Uterus (tissue), 3 donors: ENCODE measurements at regions not wholly inside any gene's neighbourhood (a gene's known extent, or its start where the extent isn't known, plus 50 kb on each side); places are given as distances from the start of the nearest gene placed in this dataset.

Source experiments
- DNase-seq, 2 donors: peaks; one replicate each; pipeline ENCODE4 v3.0.0-alpha.2; 2019 to 2020
- H3K27ac ChIP-seq, 2 donors: fragments of 200-600 bp; sonication (generic); 1 replicate in 1 of 2; 2 replicates in 1 of 2; pipeline ENCODE4 v1.5.1; 2016 to 2018
- H3K27me3 ChIP-seq, 2 donors: fragments of 200-600 bp; sonication (generic); one replicate each; pipeline ENCODE4 v1.5.1; 2018 to 2019; ENCODE audit warnings: control low read depth in 1 of 2
- H3K36me3 ChIP-seq, 2 donors: fragments of 200-600 bp; sonication (generic); one replicate each; pipeline ENCODE4 v1.5.1; 2019; ENCODE audit warnings: control low read depth in 1 of 2
- H3K4me1 ChIP-seq, 2 donors: fragments of 200-600 bp; sonication (generic); one replicate each; pipeline ENCODE4 v1.5.1; 2018 to 2019; ENCODE audit warnings: control low read depth in 1 of 2
- H3K4me3 ChIP-seq, 2 donors: fragments of 200-600 bp; sonication (generic); 1 replicate in 1 of 2; 2 replicates in 1 of 2; pipeline ENCODE4 v1.5.1; 2018 to 2019; ENCODE audit warnings: mild to moderate bottlenecking in 1 of 2
- H3K9me3 ChIP-seq, 2 donors: fragments of 200-600 bp; sonication (generic); one replicate each; pipeline ENCODE4 v1.5.1; 2019; ENCODE audit warnings: control low read depth in 1 of 2
- CTCF ChIP-seq, 4 experiments: fragments of 200-600 bp in 2 of 4; fragments of 450-650 bp in 2 of 4; sonication (generic) in 2 of 4; IDR thresholded peaks; one replicate each; pipeline ENCODE4 v1.5.1; 2016 to 2019; ENCODE audit warnings: antibody characterized with exemption in 4 of 4, mild to moderate bottlenecking in 2 of 4, moderate library complexity in 1 of 4
- POLR2A ChIP-seq, 2 donors: fragments of 450-650 bp; IDR thresholded peaks; one replicate each; pipeline ENCODE4 v1.6.1; 2016; ENCODE audit warnings: antibody characterized with exemption in 2 of 2, mild to moderate bottlenecking in 1 of 2, moderate library complexity in 1 of 2
- intact Hi-C: fragments of 100-400 bp; cut with DNase I; formaldehyde crosslinking; loops from one replicate; pipeline ENCODE4 v1.15.1; 2023; ENCODE audit warnings: low total_unique reads
- donor health status: DM: yes; HTN: yes; CAD: no.

GRCh38 chr14:53638966-53639365 lies 317.7 kb downstream of the BMP4 start:
- intact Hi-C loops = no loop called here
- H3K4me1 ChIP-seq = no peaks in the 10 kb centered on the region
- H3K27me3 ChIP-seq = no peaks in the 10 kb centered on the region
- H3K36me3 ChIP-seq = no peaks in the 10 kb centered on the region
- H3K4me3 ChIP-seq = no peak overlapping the region
- H3K9me3 ChIP-seq = no peaks in the 10 kb centered on the region
- TF ChIP-seq CTCF (IDR thresholded peaks at IDR 0.05) = no peak
- TF ChIP-seq POLR2A (IDR thresholded peaks at IDR 0.05) = no peak
- no peak overlapping the region for H3K27ac ChIP-seq
- DNase-seq = no peak

GRCh38 chr14:53634793-53635192 lies 321.8 kb downstream of the BMP4 start:
- no peak for TF ChIP-seq POLR2A (IDR thresholded peaks at IDR 0.05)
- TF ChIP-seq CTCF (IDR thresholded peaks at IDR 0.05) = no peak
- Histone ChIP-seq H3K27ac (no peak overlapping the region), H3K27me3 (no peaks in the 10 kb centered on the region), H3K4me1 (no peaks in the 10 kb centered on the region), H3K4me3 (no peak overlapping the region), H3K9me3 (no peaks in the 10 kb centered on the region), H3K36me3 (no peaks in the 10 kb centered on the region)
- no peak for DNase-seq
- intact Hi-C loops = no loop called here

GRCh38 chr14:53630336-53630735 lies 326.3 kb downstream of the BMP4 start:
- Histone ChIP-seq H3K36me3 (no peaks in the 10 kb centered on the region), H3K27ac (no peak overlapping the region), H3K27me3 (no peaks in the 10 kb centered on the region), H3K4me1 (no peaks in the 10 kb centered on the region), H3K4me3 (no peak overlapping the region), H3K9me3 (no peaks in the 10 kb centered on the region)
- intact Hi-C loops = no loop called here
- TF ChIP-seq POLR2A (IDR thresholded peaks at IDR 0.05) = no peak
- no peak for TF ChIP-seq CTCF (IDR thresholded peaks at IDR 0.05)
- DNase-seq = no peak

- intact Hi-C loops = no loop called here
- TF ChIP-seq CTCF (IDR thresholded peaks at IDR 0.05) = no peak
- TF ChIP-seq POLR2A (IDR thresholded peaks at IDR 0.05) = no peak
- Histone ChIP-seq H3K4me1 (no peaks in the 10 kb centered on the region), H3K27me3 (no peaks in the 10 kb centered on the region), H3K36me3 (no peaks in the 10 kb centered on the region), H3K4me3 (no peak overlapping the region), H3K9me3 (no peaks in the 10 kb centered on the region), H3K27ac (no peak overlapping the region)
- no peak for DNase-seq
These were observed 327.7 kb downstream of the BMP4 start for GRCh38 chr14:53628732-53629430.

- Histone ChIP-seq H3K9me3 (no peaks in the 10 kb centered on the region), H3K36me3 (no peaks in the 10 kb centered on the region), H3K27me3 (no peaks in the 10 kb centered on the region), H3K4me1 (no peaks in the 10 kb centered on the region), H3K27ac (no peak overlapping the region), H3K4me3 (no peak overlapping the region)
- TF ChIP-seq CTCF (IDR thresholded peaks at IDR 0.05) = no peak
- no peak for TF ChIP-seq POLR2A (IDR thresholded peaks at IDR 0.05)
- DNase-seq = no peak
- intact Hi-C loops = no loop called here
These were observed 328.4 kb downstream of the BMP4 start for GRCh38 chr14:53628261-53628660.
